GM12874 (cell line): ENCODE measurements at regions not wholly inside any gene's neighbourhood (a gene's known extent, or its start where the extent isn't known, plus 50 kb on each side); places are given as distances from the start of the nearest gene placed in this dataset.

Source experiments
- CTCF ChIP-seq: IDR thresholded peaks from 2 replicates; pipeline ENCODE4 v1.5.1; 2011; ENCODE audit warnings: low read depth, mild to moderate bottlenecking, control low read depth, low read length, moderate library complexity; ENCODE audit not compliant: insufficient read depth

- no peak for TF ChIP-seq CTCF
Observed at GRCh38 chr10:43970018-43970698, 321.5 kb upstream of the ZNF32 start.

DNA sequence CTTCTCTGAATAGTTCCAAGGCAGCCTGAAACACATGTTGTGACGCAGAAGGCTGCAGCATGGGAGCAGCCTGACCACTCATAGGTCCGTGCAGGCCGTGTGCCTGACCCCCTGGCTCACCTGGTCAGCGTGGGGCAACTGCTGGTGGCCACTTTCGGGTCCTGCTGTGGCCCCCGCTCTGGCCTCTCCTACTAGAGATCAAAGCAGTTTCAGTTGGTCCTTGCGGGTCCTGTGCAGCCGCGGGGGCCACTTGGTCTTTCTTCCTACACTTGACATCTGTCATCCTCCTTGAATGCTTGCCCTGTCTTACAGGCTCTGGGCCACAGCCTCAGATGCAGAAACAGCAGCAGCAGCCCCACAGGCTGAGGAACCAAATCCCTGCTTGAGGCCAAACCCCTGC is 320.8 kb upstream of the ZNF32 start:
- TF ChIP-seq CTCF, result no peak

DNA sequence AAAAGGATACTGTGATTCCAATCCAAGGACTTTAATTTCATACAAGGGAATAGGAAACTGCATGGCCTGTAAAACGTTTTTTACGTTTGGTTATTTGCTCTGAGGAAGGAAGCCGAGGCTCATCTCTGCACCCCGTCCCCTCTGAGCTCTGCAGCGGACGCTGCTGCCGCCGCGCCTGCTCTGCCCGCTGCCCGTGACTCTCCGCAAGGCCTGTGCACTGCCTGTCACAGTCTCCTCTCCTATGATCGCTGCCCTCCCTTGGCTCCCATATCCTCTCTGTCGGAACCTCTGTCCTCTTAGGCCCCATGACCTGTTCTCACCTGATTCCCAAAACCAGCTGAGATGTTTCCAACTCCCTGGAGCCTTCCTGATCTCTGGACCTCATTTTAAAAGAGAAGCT is 320.3 kb upstream of the ZNF32 start:
- TF ChIP-seq CTCF, result no peak

- no peak for TF ChIP-seq CTCF
Observed at GRCh38 chr10:43968076-43968475, 319.4 kb upstream of the ZNF32 start.

DNA sequence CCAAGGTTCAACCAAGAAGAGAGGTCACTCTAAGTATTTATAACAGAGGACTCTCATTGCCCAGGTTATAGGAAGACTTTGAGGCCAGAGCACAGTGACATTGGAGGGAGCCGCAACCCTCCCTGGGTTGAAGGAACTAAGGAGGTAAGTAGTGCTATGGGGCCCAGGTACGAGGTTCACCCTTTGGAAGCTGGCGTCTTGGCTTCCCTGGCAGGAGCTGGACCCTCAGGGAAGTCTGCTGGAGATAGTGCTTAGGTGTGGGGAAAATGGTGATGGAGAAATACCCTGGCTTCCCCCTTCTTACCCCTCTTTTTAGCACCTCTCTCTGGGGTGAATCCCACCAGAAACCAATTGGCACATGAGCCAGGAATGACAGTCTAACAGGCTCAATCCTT is 317.9 kb upstream of the ZNF32 start:
- no peak for TF ChIP-seq CTCF

- TF ChIP-seq CTCF, result no peak
Observed at GRCh38 chr10:43965918-43966570, 317.4 kb upstream of the ZNF32 start.

- TF ChIP-seq CTCF, result no peak
Observed at GRCh38 chr10:43965033-43965917, 316.6 kb upstream of the ZNF32 start.
